Spleen (tissue), 7 donors: ENCODE measurements at regions not wholly inside any gene's neighbourhood (a gene's known extent, or its start where the extent isn't known, plus 50 kb on each side); places are given as distances from the start of the nearest gene placed in this dataset.

ENCODE experiments used
- POLR2A ChIP-seq, 3 donors: fragments of 450-650 bp; IDR thresholded peaks; one replicate each; pipeline ENCODE4 v1.5.1; 2017; ENCODE audit warnings: antibody characterized with exemption in 3 of 3, mild to moderate bottlenecking in 1 of 3
- POLR2AphosphoS5 ChIP-seq, 3 donors: sonication (generic); formaldehyde crosslinking; IDR thresholded peaks; one replicate each; pipeline ENCODE4 v1.5.1; 2017; ENCODE audit warnings: antibody characterized with exemption in 3 of 3
- TF ChIP-seq, protein P1 (sequence below), 11 experiments: fragments of 200-600 bp in 7 of 11; fragments of 450-650 bp in 4 of 11; sonication (generic) in 4 of 11; IDR thresholded peaks in 8 of 11; conservative IDR thresholded peaks in 3 of 11; 1 replicate in 7 of 11; 2 replicates in 4 of 11; pipeline versions ENCODE4 v1.4.0 to v1.8.0; 2016 to 2021; ENCODE audit warnings: antibody characterized with exemption in 11 of 11, inconsistent platforms in 4 of 11, mild to moderate bottlenecking in 1 of 11
- donor health status: DM: no; HTN: no; CAD: no; lungs with moderate emphysema.
- donor health status: DM: no; HTN: no; CAD: no.
- donor health status: DM: no; HTN: no; CAD: no.

DNA sequence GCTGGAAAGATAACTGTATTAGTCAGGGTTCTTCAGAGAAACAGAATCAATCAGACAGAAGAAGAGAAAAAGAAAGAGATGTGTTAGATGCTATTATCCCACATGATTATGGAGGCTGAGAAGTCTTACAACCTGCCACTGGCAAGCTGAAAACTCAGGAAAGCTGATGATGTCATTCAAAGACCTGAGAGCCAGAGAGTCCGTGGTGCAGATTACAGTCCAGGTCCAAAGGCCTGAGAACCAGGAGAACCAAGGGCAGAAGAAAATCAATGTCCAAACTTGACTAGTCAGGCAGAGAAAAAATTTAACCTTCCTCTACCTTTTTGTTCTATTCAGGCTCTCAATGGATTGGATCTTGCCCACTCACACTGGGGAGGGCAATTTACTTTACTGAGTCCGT, 172.5 kb downstream of the QDPR start:
- no peak for TF ChIP-seq POLR2A (IDR thresholded peaks at IDR 0.05)
- TF ChIP-seq, protein P1, sequence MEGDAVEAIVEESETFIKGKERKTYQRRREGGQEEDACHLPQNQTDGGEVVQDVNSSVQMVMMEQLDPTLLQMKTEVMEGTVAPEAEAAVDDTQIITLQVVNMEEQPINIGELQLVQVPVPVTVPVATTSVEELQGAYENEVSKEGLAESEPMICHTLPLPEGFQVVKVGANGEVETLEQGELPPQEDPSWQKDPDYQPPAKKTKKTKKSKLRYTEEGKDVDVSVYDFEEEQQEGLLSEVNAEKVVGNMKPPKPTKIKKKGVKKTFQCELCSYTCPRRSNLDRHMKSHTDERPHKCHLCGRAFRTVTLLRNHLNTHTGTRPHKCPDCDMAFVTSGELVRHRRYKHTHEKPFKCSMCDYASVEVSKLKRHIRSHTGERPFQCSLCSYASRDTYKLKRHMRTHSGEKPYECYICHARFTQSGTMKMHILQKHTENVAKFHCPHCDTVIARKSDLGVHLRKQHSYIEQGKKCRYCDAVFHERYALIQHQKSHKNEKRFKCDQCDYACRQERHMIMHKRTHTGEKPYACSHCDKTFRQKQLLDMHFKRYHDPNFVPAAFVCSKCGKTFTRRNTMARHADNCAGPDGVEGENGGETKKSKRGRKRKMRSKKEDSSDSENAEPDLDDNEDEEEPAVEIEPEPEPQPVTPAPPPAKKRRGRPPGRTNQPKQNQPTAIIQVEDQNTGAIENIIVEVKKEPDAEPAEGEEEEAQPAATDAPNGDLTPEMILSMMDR (IDR thresholded peaks at IDR 0.05 in 8 of 11, conservative IDR thresholded peaks at IDR 0.05 in 3 of 11), result no peak
- TF ChIP-seq POLR2AphosphoS5 (IDR thresholded peaks at IDR 0.05), result no peak
